Sigmoid colon (tissue), 4 donors: ENCODE measurements at regions not wholly inside any gene's neighbourhood (a gene's known extent, or its start where the extent isn't known, plus 50 kb on each side); places are given as distances from the start of the nearest gene placed in this dataset.

Experiments
- CTCF ChIP-seq, 4 experiments: fragments of 450-650 bp in 3 of 4; fragments of 200-600 bp in 1 of 4; IDR thresholded peaks; one replicate each; pipeline ENCODE4 v1.5.1; 2016 to 2019; ENCODE audit warnings: antibody characterized with exemption in 4 of 4, mild to moderate bottlenecking in 3 of 4, moderate library complexity in 2 of 4
- POLR2A ChIP-seq, 2 donors: fragments of 450-650 bp; IDR thresholded peaks; one replicate each; pipeline ENCODE4 v1.6.1; 2016; ENCODE audit warnings: antibody characterized with exemption in 2 of 2, mild to moderate bottlenecking in 2 of 2, moderate library complexity in 2 of 2
- POLR2AphosphoS5 ChIP-seq, 4 donors: sonication (generic); formaldehyde crosslinking; IDR thresholded peaks; one replicate each; pipeline ENCODE4 v1.6.1; 2017; ENCODE audit warnings: antibody characterized with exemption in 4 of 4

- TF ChIP-seq CTCF (IDR thresholded peaks at IDR 0.05) (no peak), POLR2A (IDR thresholded peaks at IDR 0.05) (no peak), POLR2AphosphoS5 (IDR thresholded peaks at IDR 0.05) (no peak)
Measured at GRCh38 chr19:32199501-32200040, 145.8 kb upstream of the ZNF507 start.
